Lower lobe of right lung (tissue), 2 donors: ENCODE measurements at regions not wholly inside any gene's neighbourhood (a gene's known extent, or its start where the extent isn't known, plus 50 kb on each side); places are given as distances from the start of the nearest gene placed in this dataset.
"Not testable (repeated sequence)": the region's sequence is repeated elsewhere in the genome, so short reads cannot be mapped to it uniquely, and the experiment has no call there.

Experiments
- ATAC-seq, 2 donors: fragments of 200-7000 bp; cut with Tn5 transposase; one replicate each; pipeline ENCODE4 v1.9.1; 2020 to 2022; ENCODE audit warnings: mild to moderate bottlenecking in 2 of 2, moderate library complexity in 2 of 2
- DNase-seq: peaks from one replicate; pipeline ENCODE4 v3.0.0-alpha.2; 2020
- H3K27ac ChIP-seq: fragments of 200-600 bp; one replicate; pipeline ENCODE4 v1.8.0; 2022
- H3K27me3 ChIP-seq: fragments of 200-600 bp; one replicate; pipeline ENCODE4 v1.8.0; 2022; ENCODE audit warnings: low read depth
- H3K36me3 ChIP-seq: fragments of 200-600 bp; one replicate; pipeline ENCODE4 v1.8.0; 2022; ENCODE audit warnings: mild to moderate bottlenecking
- H3K4me1 ChIP-seq: fragments of 200-600 bp; one replicate; pipeline ENCODE4 v1.8.0; 2022
- H3K4me3 ChIP-seq: fragments of 200-600 bp; one replicate; pipeline ENCODE4 v1.8.0; 2022; ENCODE audit warnings: mild to moderate bottlenecking
- H3K9me3 ChIP-seq: fragments of 200-600 bp; one replicate; pipeline ENCODE4 v1.8.0; 2022
- intact Hi-C: fragments of 100-400 bp; cut with DNase I; formaldehyde crosslinking; loops from one replicate; pipeline ENCODE4 v1.11.0; 2022
- TF ChIP-seq, protein P1 (sequence below): fragments of 200-600 bp; IDR thresholded peaks from one replicate; pipeline ENCODE4 v1.8.0; 2022; ENCODE audit warnings: antibody characterized with exemption, mild to moderate bottlenecking
- donor health status: DM: no; HTN: yes; CAD: no; lungs with severe emphysema.

- H3K4me1 ChIP-seq, H3K36me3 ChIP-seq, H3K27ac ChIP-seq, ATAC-seq, H3K4me3 ChIP-seq, H3K9me3 ChIP-seq, DNase-seq, intact Hi-C loops, H3K27me3 ChIP-seq: not testable (repeated sequence)
- TF ChIP-seq, protein P1, sequence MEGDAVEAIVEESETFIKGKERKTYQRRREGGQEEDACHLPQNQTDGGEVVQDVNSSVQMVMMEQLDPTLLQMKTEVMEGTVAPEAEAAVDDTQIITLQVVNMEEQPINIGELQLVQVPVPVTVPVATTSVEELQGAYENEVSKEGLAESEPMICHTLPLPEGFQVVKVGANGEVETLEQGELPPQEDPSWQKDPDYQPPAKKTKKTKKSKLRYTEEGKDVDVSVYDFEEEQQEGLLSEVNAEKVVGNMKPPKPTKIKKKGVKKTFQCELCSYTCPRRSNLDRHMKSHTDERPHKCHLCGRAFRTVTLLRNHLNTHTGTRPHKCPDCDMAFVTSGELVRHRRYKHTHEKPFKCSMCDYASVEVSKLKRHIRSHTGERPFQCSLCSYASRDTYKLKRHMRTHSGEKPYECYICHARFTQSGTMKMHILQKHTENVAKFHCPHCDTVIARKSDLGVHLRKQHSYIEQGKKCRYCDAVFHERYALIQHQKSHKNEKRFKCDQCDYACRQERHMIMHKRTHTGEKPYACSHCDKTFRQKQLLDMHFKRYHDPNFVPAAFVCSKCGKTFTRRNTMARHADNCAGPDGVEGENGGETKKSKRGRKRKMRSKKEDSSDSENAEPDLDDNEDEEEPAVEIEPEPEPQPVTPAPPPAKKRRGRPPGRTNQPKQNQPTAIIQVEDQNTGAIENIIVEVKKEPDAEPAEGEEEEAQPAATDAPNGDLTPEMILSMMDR: peak; percentile 49
Observed at GRCh38 chr4:9659678-9660077, 121.8 kb upstream of the DRD5 start.

DNA sequence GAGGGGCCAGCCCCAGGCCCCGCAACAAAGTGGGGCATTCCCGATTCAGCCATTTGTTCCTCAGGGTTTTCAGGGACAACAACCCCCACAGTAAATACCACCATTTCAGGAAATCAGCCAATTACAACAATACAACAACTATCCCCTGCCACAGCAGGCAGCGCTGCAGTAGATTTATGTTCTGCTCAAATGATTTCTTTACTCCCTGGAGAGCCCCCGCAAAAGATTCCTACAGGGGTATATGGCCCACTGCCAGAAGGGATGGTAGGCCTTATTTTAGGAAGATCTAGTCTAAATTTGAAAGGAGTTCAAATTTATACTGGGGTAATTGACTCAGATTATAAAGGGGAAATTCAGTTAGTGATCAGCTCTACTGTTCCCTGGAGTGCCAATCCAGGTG is 120.5 kb upstream of the DRD5 start:
- H3K27me3 ChIP-seq, intact Hi-C loops, ATAC-seq, H3K4me3 ChIP-seq, H3K9me3 ChIP-seq, DNase-seq, H3K4me1 ChIP-seq, H3K36me3 ChIP-seq, H3K27ac ChIP-seq: not testable (repeated sequence)

- H3K4me1 ChIP-seq, ATAC-seq, H3K36me3 ChIP-seq, intact Hi-C loops, H3K27me3 ChIP-seq, H3K9me3 ChIP-seq, H3K4me3 ChIP-seq, H3K27ac ChIP-seq: not testable (repeated sequence)
- peak; percentile 44 for DNase-seq
Observed at GRCh38 chr4:9670725-9671124, 110.7 kb upstream of the DRD5 start.

GRCh38 chr4:9677357-9677756 is 104.1 kb upstream of the DRD5 start:
- H3K27me3 ChIP-seq, H3K36me3 ChIP-seq, H3K9me3 ChIP-seq, H3K4me3 ChIP-seq, H3K4me1 ChIP-seq, intact Hi-C loops, DNase-seq, H3K27ac ChIP-seq, ATAC-seq: not testable (repeated sequence)

- Histone ChIP-seq H3K36me3 (no peaks in the 10 kb centered on the region), H3K27me3 (no peaks in the 10 kb centered on the region), H3K9me3 (no peaks in the 10 kb centered on the region), H3K27ac (no peak overlapping the region), H3K4me1 (no peaks in the 10 kb centered on the region), H3K4me3 (no peak overlapping the region)
- ATAC-seq: no peak
- no peak for DNase-seq
- intact Hi-C loops: no loop called here
- TF ChIP-seq, protein P1: no peak
Observed at GRCh38 chr4:9679704-9680478, 101.5 kb upstream of the DRD5 start.

DNA sequence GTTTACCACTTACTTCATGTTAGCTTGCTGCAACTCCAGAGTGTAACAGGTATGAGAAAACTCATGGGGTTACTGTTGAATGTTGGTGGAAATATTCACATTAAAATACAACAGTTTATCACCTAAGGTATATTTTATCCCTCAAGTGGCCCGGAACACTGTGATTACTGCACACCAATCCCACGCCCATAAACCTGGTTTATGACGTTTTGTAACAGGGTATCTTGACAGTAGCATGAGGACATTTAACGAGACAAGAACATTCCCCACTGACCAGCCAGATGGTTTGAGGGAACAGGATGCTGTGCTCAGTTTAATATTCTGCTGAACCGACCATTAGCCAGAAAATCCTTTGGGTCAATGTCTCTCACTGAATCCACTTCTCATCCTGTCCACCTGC is 98.3 kb upstream of the DRD5 start:
- DNase-seq, H3K4me1 ChIP-seq, intact Hi-C loops, H3K9me3 ChIP-seq, H3K4me3 ChIP-seq, ATAC-seq, H3K27me3 ChIP-seq, H3K27ac ChIP-seq, H3K36me3 ChIP-seq: not testable (repeated sequence)

- H3K27ac ChIP-seq, ATAC-seq, H3K36me3 ChIP-seq, intact Hi-C loops, DNase-seq, H3K27me3 ChIP-seq, H3K4me3 ChIP-seq, H3K4me1 ChIP-seq, H3K9me3 ChIP-seq: not testable (repeated sequence)
Observed at GRCh38 chr4:9685016-9685415, 96.4 kb upstream of the DRD5 start.

DNA sequence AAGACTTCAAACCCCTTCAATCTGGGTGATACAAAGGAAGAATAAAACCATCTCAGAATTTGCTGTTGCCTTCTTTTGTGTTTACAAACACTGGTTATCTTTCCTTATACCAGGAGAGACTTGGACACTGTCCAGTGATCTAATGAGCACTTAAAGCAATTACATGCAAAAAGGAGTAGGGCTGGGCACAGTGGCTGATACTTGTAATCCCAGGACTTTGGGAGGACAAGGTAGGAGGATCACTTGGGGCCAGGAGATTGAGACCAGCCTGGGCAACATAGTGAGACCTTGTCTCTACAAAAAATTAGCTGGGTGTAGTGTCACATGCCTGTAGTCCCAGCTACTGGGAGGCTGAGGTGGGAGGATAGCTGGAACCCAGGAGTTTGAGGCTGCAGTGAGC is 95.7 kb upstream of the DRD5 start:
- H3K27ac ChIP-seq: no peak overlapping the region
- H3K4me3 ChIP-seq: no peak overlapping the region
- no peaks in the 10 kb centered on the region for H3K27me3 ChIP-seq
- intact Hi-C loops: no loop called here
- ATAC-seq: no peak
- H3K9me3 ChIP-seq: no peaks in the 10 kb centered on the region
- TF ChIP-seq, protein P1: no peak
- H3K36me3 ChIP-seq: no peaks in the 10 kb centered on the region
- no peak for DNase-seq
- H3K4me1 ChIP-seq: peaks cover 3% of the 10 kb centered on the region

DNA sequence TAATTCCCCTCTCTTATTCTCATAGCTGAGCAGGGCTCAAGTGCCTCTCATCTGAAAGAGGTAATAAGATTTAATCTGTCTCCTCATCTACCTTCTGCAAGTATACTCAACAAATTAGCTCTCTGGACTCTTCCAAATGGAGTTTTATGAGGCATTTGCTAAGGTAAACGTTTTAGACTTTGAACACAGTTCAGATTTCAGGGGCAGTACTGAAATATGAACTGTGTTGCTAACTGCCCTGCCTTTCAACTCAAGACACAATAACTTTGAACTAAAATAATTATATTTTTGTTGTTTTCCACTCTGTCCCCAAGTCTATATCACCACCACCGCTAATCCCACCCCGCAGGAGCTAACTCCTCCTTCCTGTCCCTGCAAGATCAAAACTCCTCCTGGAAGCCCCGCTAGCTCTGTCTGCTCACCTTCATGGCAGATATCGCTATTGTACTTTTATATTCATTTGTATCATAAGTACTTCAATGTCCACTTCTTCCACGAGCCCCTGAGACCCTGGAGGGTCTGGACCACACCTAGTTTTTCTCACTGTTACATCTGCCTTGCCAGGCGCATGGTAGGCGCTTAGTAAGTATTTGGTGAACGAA is 90.7 kb upstream of the DRD5 start:
- intact Hi-C loops, ATAC-seq: not testable (repeated sequence)

More for the DNA sequence above, 90.7 kb upstream of the DRD5 start:
- H3K4me1 ChIP-seq, H3K27me3 ChIP-seq, H3K9me3 ChIP-seq, DNase-seq, H3K36me3 ChIP-seq: not testable (repeated sequence)
- Histone ChIP-seq H3K4me3 (peak overlapping the region; percentile 71), H3K27ac (peak overlapping the region; percentile 67)
